ENCODE measurements at regions not wholly inside any gene's neighbourhood (a gene's known extent, or its start where the extent isn't known, plus 50 kb on each side); places are given as distances from the start of the nearest gene placed in this dataset.

DNA sequence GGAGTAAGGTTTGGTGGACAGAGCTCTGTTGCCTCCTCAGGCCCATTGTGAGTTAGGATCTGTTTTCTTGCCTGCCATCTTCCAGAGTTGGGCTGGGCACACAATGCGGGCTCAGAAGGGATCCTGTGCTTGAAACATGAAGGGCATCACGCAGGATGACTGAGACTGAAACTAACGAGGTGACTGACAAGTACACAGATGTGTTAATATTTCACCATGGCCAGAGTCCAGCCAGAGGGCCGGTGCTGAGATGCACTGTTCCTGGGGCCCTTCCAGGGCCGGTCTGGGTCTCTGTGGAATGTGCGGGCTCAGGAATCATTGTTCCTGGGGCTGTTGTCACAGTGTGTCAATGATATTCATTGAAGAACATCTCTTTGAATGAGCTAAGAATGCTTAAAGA lies 163.7 kb downstream of the URI1 start:
- Histone ChIP-seq H3K36me3 (ENCODE audit: low read depth) (no peaks in the 10 kb centered on the region), H3K27ac (ENCODE audit: poor library complexity, severe bottlenecking) (no peak overlapping the region), H3K4me3 (ENCODE audit: severe bottlenecking) (no peak overlapping the region), H3K9me3 (ENCODE audit: severe bottlenecking) (no peaks in the 10 kb centered on the region), H3K4me1 (ENCODE audit: insufficient read depth, poor library complexity, severe bottlenecking) (no peaks in the 10 kb centered on the region), H3K27me3 (ENCODE audit: insufficient read depth, poor library complexity, severe bottlenecking) (no peaks in the 10 kb centered on the region)
- TF ChIP-seq, protein P1, sequence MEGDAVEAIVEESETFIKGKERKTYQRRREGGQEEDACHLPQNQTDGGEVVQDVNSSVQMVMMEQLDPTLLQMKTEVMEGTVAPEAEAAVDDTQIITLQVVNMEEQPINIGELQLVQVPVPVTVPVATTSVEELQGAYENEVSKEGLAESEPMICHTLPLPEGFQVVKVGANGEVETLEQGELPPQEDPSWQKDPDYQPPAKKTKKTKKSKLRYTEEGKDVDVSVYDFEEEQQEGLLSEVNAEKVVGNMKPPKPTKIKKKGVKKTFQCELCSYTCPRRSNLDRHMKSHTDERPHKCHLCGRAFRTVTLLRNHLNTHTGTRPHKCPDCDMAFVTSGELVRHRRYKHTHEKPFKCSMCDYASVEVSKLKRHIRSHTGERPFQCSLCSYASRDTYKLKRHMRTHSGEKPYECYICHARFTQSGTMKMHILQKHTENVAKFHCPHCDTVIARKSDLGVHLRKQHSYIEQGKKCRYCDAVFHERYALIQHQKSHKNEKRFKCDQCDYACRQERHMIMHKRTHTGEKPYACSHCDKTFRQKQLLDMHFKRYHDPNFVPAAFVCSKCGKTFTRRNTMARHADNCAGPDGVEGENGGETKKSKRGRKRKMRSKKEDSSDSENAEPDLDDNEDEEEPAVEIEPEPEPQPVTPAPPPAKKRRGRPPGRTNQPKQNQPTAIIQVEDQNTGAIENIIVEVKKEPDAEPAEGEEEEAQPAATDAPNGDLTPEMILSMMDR (IDR thresholded peaks at IDR 0.05; ENCODE audit: poor library complexity, severe bottlenecking), result no peak
- no peak for ATAC-seq (ENCODE audit: low read depth)
- no peak for DNase-seq (ENCODE audit: low spot score)

DNA sequence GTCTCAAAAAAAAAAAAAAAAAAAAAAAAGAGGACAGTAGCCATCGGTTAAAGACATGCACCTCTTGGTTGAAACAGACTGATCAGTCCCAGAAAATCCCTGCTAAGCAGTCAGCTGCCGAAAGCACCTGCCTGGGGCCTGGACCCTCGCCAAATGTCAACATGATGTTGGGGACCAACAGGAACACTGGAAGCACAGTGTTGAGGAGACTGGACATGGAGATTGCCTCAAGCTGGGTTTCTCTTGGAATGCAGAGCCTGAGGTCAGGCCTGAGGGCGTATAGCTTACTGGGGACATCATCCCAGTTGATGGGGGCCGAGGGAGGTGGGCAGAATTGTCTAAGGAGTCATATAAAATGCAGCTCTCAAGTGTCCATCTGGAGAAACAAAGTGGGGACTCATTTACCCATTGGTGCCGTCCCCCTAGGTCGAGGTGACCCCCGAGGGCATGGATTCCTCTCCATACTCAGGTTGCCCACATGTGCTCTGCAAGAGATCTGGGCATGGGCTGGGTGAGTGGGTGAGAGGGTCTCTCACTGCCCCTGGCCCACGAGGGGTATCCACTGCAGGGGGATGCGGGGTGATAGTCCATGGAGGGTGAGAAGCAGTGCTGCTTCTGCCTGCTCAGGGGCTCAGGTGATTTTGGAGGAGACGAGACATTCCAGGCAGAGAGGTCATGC lies 164.5 kb downstream of the URI1 start:
- H3K27me3 ChIP-seq (ENCODE audit: insufficient read depth, poor library complexity, severe bottlenecking), result no peaks in the 10 kb centered on the region
- no peaks in the 10 kb centered on the region for H3K36me3 ChIP-seq (ENCODE audit: low read depth)
- TF ChIP-seq, protein P1 (IDR thresholded peaks at IDR 0.05; ENCODE audit: poor library complexity, severe bottlenecking), result no peak
- no peaks in the 10 kb centered on the region for H3K4me1 ChIP-seq (ENCODE audit: insufficient read depth, poor library complexity, severe bottlenecking)
- ATAC-seq (ENCODE audit: low read depth) (no peak), DNase-seq (ENCODE audit: low spot score) (no peak)
- no peak overlapping the region for H3K27ac ChIP-seq (ENCODE audit: poor library complexity, severe bottlenecking)
- no peaks in the 10 kb centered on the region for H3K9me3 ChIP-seq (ENCODE audit: severe bottlenecking)
- no peak overlapping the region for H3K4me3 ChIP-seq (ENCODE audit: severe bottlenecking)

DNA sequence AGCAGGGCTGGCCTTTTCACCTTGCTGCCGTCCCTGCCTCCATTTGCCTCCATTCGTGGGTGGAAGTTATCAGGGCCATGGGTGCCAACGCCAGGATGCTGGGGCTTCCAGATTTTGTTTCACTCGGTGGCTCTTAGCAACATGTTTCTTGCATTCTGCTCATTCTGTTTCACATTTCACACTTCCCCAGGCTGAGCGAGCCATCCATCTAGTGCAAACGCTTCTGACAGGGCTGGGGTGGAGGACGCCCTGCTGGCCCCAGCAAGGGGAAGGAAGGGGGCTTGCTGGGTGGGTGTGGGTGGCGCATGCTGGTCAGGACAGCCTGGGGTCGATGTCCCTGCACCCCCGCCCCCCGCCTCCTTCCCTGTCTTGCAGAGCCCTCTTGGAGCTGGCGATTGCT lies 165.2 kb downstream of the URI1 start:
- no peaks in the 10 kb centered on the region for H3K4me1 ChIP-seq (ENCODE audit: insufficient read depth, poor library complexity, severe bottlenecking)
- DNase-seq (ENCODE audit: low spot score) (no peak), ATAC-seq (ENCODE audit: low read depth) (no peak)
- no peaks in the 10 kb centered on the region for H3K27me3 ChIP-seq (ENCODE audit: insufficient read depth, poor library complexity, severe bottlenecking)
- TF ChIP-seq, protein P1 (IDR thresholded peaks at IDR 0.05; ENCODE audit: poor library complexity, severe bottlenecking), result no peak
- H3K9me3 ChIP-seq (ENCODE audit: severe bottlenecking), result no peaks in the 10 kb centered on the region
- no peak overlapping the region for H3K4me3 ChIP-seq (ENCODE audit: severe bottlenecking)
- no peak overlapping the region for H3K27ac ChIP-seq (ENCODE audit: poor library complexity, severe bottlenecking)
- no peaks in the 10 kb centered on the region for H3K36me3 ChIP-seq (ENCODE audit: low read depth)

DNA sequence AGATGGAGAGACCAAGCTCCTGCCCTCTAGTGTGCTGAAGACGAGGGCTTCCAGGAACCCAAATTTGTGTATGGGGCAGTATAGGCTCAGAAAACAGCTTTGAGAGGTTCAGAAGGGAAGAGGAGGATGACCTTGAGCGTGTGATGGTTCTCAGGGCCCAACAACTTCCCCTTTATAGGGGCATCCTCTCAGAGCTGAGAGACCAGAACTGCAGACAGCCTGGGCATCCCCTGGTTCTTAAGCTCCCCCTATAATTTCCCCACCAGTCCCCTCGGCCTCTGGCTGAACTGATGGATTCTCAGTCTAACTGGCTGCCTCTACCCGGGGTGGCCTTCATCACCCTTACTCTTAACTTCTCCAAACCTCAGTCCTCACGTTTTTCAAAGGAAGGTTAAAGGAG lies 167.5 kb downstream of the URI1 start:
- TF ChIP-seq, protein P1 (IDR thresholded peaks at IDR 0.05; ENCODE audit: poor library complexity, severe bottlenecking), result no peak
- Histone ChIP-seq H3K27ac (ENCODE audit: poor library complexity, severe bottlenecking) (no peak overlapping the region), H3K36me3 (ENCODE audit: low read depth) (no peaks in the 10 kb centered on the region), H3K4me1 (ENCODE audit: insufficient read depth, poor library complexity, severe bottlenecking) (no peaks in the 10 kb centered on the region), H3K4me3 (ENCODE audit: severe bottlenecking) (no peak overlapping the region), H3K27me3 (ENCODE audit: insufficient read depth, poor library complexity, severe bottlenecking) (no peaks in the 10 kb centered on the region), H3K9me3 (ENCODE audit: severe bottlenecking) (no peaks in the 10 kb centered on the region)
- ATAC-seq (ENCODE audit: low read depth), result no peak
- no peak for DNase-seq (ENCODE audit: low spot score)

- ATAC-seq (ENCODE audit: low read depth), result no peak
- H3K4me1 ChIP-seq (ENCODE audit: insufficient read depth, poor library complexity, severe bottlenecking), result no peaks in the 10 kb centered on the region
- DNase-seq (ENCODE audit: low spot score), result no peak
- H3K4me3 ChIP-seq (ENCODE audit: severe bottlenecking), result no peak overlapping the region
- H3K27ac ChIP-seq (ENCODE audit: poor library complexity, severe bottlenecking), result no peak overlapping the region
- H3K27me3 ChIP-seq (ENCODE audit: insufficient read depth, poor library complexity, severe bottlenecking), result no peaks in the 10 kb centered on the region
- TF ChIP-seq, protein P1 (IDR thresholded peaks at IDR 0.05; ENCODE audit: poor library complexity, severe bottlenecking), result no peak
- H3K36me3 ChIP-seq (ENCODE audit: low read depth), result no peaks in the 10 kb centered on the region
- no peaks in the 10 kb centered on the region for H3K9me3 ChIP-seq (ENCODE audit: severe bottlenecking)
Measured at GRCh38 chr19:30111021-30111855, 169.2 kb downstream of the URI1 start.

All from RWPE2 (cell line).